Retina (tissue), 1 donor: ENCODE measurements at regions not wholly inside any gene's neighbourhood (a gene's known extent, or its start where the extent isn't known, plus 50 kb on each side); places are given as distances from the start of the nearest gene placed in this dataset.
"Not testable (repeated sequence)": the region's sequence is repeated elsewhere in the genome, so short reads cannot be mapped to it uniquely, and the experiment has no call there.

Source experiments
- DNase-seq: peaks from one replicate; pipeline ENCODE4 v3.0.0-alpha.2; 2016

DNA sequence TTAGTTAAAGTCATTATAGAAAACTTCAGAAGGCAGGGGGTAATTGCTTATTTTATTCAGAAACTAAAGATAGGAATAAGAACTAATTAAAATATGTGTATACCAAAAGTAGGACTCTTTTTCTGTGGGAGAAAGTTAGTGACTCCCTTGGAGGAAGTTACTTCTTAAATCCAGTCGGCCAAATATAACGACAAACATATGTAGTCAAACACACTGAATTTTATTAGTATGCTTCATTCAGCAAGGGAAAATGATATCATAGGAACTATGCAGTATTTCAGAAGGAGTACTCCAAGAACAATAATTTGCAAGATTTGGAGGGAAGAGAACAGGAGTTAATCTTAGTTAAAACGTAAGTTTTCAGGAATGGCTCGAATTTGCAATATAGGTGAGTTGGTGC lies 432.6 kb downstream of the CYLC2 start:
- DNase-seq: no peak

DNA sequence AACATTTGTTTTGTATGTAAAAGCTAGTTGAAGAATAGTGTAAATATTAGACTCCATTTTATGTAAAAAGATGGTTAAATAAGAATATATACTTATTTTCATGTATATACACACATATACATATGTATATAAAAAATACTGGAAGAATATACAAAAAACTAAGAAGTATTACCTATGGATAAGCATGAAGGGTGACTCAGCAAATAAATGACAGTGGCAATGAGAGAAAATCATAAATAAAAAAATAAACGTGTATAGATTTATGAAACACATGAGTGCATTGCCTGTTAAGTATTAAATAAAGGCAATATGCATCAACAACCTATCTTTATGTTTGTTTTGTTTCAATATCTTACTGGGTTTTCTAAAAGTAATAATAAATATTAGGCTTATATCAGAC lies 435.3 kb downstream of the CYLC2 start:
- no peak for DNase-seq

- DNase-seq: no peak
Observed at GRCh38 chr9:103431809-103432208, 436.7 kb downstream of the CYLC2 start.

DNA sequence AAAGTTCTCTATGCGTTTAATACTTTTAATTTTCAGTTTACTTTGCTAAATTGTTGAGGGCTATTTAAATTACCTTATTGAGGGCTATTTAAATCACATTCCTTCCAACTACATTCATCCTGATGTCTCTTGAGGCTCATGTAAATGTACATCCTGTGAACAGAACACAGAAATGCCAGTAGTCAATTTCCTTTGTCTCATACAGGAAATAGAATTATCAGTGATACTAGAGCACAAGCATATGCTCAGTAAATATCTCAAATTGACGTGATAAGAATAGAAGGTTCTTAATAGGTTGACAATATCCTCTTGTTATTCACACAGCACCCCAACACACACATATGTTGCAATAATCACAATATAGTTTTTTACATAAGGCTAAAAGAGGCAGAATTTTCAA lies 449.0 kb downstream of the CYLC2 start:
- DNase-seq: no peak

GRCh38 chr9:103458826-103459225 lies 463.7 kb downstream of the CYLC2 start:
- DNase-seq: no peak

- no peak for DNase-seq
Observed at GRCh38 chr9:103471241-103471640, 476.1 kb downstream of the CYLC2 start.

GRCh38 chr9:103474156-103474555 lies 479.0 kb downstream of the CYLC2 start:
- no peak for DNase-seq

DNA sequence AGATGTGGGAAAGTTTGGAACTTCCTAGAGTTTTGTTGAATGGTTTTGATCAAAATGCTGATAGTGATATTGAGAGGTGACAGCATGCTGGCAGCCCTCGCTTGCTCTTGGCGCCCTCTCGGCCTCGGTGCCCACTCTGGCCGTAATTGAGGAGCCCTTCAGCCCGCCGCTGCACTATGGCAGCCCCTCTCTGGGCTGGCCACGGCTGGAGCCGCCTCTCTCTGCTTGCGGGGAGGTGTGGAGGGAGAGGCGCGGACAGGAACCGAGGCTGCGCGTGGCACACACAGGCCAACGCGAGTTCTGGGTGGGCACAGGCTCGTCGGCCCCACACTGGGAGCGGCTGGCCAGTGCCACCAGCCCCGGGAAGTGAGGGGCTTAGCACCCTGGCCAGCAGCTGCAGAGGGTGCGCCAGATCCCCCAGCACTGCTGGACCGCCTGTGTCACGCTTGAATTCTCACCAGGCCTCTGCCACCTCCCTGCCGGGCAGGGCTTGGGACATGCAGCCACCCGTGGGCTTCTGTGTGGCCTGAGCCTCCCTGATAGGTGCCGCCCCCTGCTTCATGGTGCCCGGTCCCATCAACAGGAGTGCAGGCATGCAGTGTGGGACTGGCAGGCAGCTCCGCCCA lies 488.5 kb downstream of the CYLC2 start:
- DNase-seq: no peak

GRCh38 chr9:103485138-103485537 lies 490.0 kb downstream of the CYLC2 start:
- no peak for DNase-seq

- DNase-seq: no peak
Observed at GRCh38 chr9:103514767-103515166, 519.6 kb downstream of the CYLC2 start.

- DNase-seq: no peak
Observed at GRCh38 chr9:103522409-103522808, 527.3 kb downstream of the CYLC2 start.

GRCh38 chr9:103530934-103531333 lies 535.8 kb downstream of the CYLC2 start:
- DNase-seq: no peak

GRCh38 chr9:103533318-103533717 lies 538.2 kb downstream of the CYLC2 start:
- no peak for DNase-seq

- no peak for DNase-seq
Observed at GRCh38 chr9:103537426-103537825, 542.3 kb downstream of the CYLC2 start.

GRCh38 chr9:103545260-103545659 lies 548.8 kb upstream of the SMC2 start:
- no peak for DNase-seq

- DNase-seq: no peak
Observed at GRCh38 chr9:103552712-103553111, 541.4 kb upstream of the SMC2 start.

DNA sequence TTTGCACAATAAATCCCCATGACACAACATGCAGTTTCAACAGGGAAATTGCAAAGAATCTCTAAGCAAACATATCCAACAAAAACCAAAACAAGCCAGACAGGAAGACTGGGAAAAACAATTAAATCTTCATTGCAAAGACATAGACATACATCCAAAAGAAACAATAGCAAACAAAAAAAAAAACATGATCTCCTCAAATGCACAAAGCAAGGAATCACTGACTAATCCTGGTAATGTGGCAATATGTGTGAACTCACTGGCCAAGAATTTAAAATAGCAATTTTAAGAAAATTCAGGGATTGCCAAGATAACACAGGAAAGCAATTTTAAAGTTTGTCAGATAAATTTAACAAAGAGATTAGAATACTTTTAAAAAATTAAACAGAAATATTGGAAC lies 520.1 kb upstream of the SMC2 start:
- DNase-seq: no peak

GRCh38 chr9:103586721-103587120 lies 507.4 kb upstream of the SMC2 start:
- no peak for DNase-seq

DNA sequence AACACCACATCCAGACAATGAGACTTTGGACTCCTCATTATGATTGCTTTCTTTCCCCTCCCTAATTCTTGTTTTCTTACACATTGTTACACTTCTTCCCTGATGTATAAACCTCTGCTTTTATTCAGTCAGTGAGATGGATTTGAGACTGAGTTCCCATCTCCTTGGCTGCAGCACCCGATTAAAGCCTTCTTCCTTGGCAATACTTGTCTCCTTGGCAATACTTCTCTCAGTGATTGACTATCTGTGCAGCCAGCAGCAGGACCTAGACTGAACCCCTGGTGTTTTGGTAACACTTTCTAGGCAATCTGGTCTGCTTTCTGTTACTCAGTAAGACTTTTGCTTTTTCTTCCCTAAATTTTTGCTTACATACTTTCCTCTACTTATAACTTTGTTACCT lies 492.8 kb upstream of the SMC2 start:
- no peak for DNase-seq

GRCh38 chr9:103611950-103612349 lies 482.2 kb upstream of the SMC2 start:
- not testable (repeated sequence) for DNase-seq

DNA sequence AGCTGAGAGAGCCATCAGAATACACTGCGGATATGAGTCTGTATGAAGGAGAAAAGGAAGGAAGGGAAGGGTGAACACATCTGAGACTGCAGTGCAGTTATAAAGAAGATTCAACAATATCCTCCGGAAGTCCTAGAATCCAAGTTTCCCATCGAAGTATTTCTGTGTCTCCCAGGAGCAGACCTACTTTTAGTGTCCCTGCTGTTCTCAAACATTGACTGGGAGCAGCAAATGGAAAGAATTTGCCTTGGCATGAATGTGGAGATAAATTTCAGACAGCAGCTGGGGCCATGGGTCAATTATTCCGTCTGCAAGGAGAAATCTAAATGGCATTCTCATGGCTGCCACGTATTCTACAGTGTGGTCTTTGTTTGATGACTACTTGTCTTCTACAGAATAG lies 478.1 kb upstream of the SMC2 start:
- no peak for DNase-seq

DNA sequence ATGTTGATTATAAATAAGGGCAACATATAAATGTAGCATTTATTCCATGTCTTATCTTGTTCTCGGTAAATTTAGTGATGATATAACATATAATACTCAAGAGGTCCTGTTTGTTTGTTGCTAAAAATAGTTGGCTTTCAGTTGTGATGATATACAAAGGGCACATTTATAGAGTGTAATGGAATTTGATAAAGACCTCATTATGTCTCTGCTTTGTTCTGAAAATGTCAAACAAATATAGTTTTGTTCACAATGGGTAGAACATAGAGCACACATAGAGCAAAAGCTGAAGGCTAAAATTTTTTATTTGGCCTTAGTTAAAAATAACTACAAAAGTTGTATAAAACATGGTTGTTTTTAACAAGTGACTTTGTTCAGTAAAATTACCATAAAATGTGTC lies 477.1 kb upstream of the SMC2 start:
- no peak for DNase-seq

GRCh38 chr9:103625161-103625804 lies 468.8 kb upstream of the SMC2 start:
- no peak for DNase-seq

DNA sequence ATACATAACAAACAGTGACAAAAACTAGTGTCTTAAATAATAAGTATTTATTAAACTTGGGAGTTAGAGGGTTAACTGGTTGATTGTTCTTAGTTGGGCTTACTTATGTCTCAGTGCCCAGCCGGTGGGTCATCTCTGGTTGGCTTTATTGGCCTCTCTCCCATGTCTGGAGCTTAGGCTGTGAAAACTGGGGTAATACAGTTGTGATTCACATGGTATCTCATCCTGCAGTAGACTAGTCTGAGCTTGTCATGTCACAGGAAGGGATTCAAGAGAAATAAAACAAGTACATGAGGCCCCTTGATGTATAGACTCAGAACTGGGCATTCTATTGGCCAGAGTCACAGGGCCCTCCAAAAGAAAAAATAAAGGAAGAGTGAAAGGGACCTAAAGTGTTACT lies 466.4 kb upstream of the SMC2 start:
- DNase-seq: no peak

DNA sequence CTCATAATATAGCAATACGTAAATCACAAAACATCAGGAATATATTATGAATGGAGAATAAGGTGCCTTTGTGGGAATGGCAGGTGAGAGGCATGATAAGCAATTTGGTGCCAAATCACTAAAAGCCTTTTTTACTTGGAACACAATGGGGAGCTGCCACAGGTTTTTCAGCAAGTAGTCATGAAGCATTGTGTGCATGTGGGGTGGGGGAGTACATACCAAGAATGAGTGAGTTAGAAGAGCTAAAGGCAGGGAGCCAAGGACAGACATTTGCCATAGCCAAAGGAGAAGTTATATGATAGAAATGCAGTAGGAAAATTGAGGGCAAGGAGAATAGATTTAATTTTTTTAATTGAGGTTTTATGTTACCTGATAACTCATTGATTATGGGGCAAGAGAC lies 445.0 kb upstream of the SMC2 start:
- DNase-seq: no peak
